Stomach (tissue), 4 donors: ENCODE measurements at regions not wholly inside any gene's neighbourhood (a gene's known extent, or its start where the extent isn't known, plus 50 kb on each side); places are given as distances from the start of the nearest gene placed in this dataset.

Source experiments
- EP300 ChIP-seq: sonication (generic); formaldehyde crosslinking; IDR thresholded peaks from one replicate; pipeline ENCODE4 v1.6.1; 2017; ENCODE audit warnings: antibody characterized with exemption
- POLR2A ChIP-seq, 4 donors: fragments of 450-650 bp; IDR thresholded peaks; one replicate each; pipeline ENCODE4 v1.6.1; 2016; ENCODE audit warnings: antibody characterized with exemption in 4 of 4, control low read depth in 2 of 4, mild to moderate bottlenecking in 1 of 4, moderate library complexity in 1 of 4
- TF ChIP-seq, protein P1 (sequence below), 7 experiments: fragments of 450-650 bp in 4 of 7; fragments of 200-600 bp in 3 of 7; sonication (generic) in 3 of 7; IDR thresholded peaks; one replicate each; pipeline ENCODE4 v1.5.1; 2016 to 2019; ENCODE audit warnings: antibody characterized with exemption in 7 of 7, control low read depth in 2 of 7, mild to moderate bottlenecking in 1 of 7

DNA sequence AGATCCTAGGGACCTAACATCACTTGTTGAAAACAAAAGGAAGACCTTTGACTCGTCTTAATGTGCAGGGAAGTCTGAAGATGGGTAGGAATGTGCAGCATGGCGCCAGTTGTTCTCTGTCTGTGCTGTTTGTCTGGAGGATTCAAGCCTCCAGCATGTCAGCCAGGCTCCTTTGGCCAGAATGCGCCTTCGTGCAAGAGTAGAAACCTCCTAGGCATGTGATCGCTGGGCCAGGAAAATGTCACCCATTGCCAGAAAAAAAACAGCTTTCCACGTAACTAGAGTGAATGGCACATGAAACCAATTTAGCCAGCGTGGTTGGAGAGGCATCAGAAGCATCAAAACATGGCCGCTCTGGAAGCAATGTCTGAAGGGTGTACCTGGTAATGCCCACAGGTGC, 132.7 kb downstream of the EDN1 start:
- TF ChIP-seq, protein P1, sequence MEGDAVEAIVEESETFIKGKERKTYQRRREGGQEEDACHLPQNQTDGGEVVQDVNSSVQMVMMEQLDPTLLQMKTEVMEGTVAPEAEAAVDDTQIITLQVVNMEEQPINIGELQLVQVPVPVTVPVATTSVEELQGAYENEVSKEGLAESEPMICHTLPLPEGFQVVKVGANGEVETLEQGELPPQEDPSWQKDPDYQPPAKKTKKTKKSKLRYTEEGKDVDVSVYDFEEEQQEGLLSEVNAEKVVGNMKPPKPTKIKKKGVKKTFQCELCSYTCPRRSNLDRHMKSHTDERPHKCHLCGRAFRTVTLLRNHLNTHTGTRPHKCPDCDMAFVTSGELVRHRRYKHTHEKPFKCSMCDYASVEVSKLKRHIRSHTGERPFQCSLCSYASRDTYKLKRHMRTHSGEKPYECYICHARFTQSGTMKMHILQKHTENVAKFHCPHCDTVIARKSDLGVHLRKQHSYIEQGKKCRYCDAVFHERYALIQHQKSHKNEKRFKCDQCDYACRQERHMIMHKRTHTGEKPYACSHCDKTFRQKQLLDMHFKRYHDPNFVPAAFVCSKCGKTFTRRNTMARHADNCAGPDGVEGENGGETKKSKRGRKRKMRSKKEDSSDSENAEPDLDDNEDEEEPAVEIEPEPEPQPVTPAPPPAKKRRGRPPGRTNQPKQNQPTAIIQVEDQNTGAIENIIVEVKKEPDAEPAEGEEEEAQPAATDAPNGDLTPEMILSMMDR (IDR thresholded peaks at IDR 0.05) = no peak
- TF ChIP-seq EP300 (no peak), POLR2A (IDR thresholded peaks at IDR 0.05) (no peak)
